Adrenal gland (tissue), 9 donors: ENCODE measurements at regions not wholly inside any gene's neighbourhood (a gene's known extent, or its start where the extent isn't known, plus 50 kb on each side); places are given as distances from the start of the nearest gene placed in this dataset.

Experiments used
- DNase-seq, 7 donors: peaks; one replicate each; pipeline ENCODE4 v3.0.0-alpha.2; 2019 to 2020
- H3K27ac ChIP-seq, 5 donors: fragments of 200-600 bp; sonication (generic) in 4 of 5; 1 replicate in 3 of 5; 2 replicates in 2 of 5; pipeline versions ENCODE4 v1.5.1 to v1.8.0; 2016 to 2020; ENCODE audit warnings: mild to moderate bottlenecking in 1 of 5
- H3K27me3 ChIP-seq: fragments of 200-600 bp; 2 replicates; pipeline ENCODE4 v1.8.0; 2021
- H3K36me3 ChIP-seq, 2 donors: fragments of 200-600 bp; replicated peaks in 1 of 2; 1 replicate in 1 of 2; 2 replicates in 1 of 2; pipeline versions ENCODE4 v1.5.1 to v1.8.0; 2018 to 2022
- H3K4me1 ChIP-seq, 2 donors: fragments of 200-600 bp; replicated peaks in 1 of 2; 1 replicate in 1 of 2; 2 replicates in 1 of 2; pipeline versions ENCODE4 v1.5.1 to v1.8.0; 2018 to 2021
- H3K4me3 ChIP-seq, 4 donors: fragments of 200-600 bp; sonication (generic) in 3 of 4; one replicate each; pipeline ENCODE4 v1.5.1; 2016 to 2018
- H3K9me3 ChIP-seq, 3 donors: fragments of 200-600 bp; sonication (generic) in 1 of 3; replicated peaks in 1 of 3; 1 replicate in 2 of 3; 2 replicates in 1 of 3; pipeline versions ENCODE4 v1.5.1 to v1.8.0; 2016 to 2021
- CTCF ChIP-seq, 6 experiments: fragments of 450-650 bp in 4 of 6; fragments of 200-600 bp in 2 of 6; sonication (generic) in 1 of 6; IDR thresholded peaks; 1 replicate in 5 of 6; 2 replicates in 1 of 6; pipeline versions ENCODE4 v1.5.1 to v1.8.0; 2016 to 2021; ENCODE audit warnings: antibody characterized with exemption in 6 of 6, mild to moderate bottlenecking in 2 of 6, moderate library complexity in 1 of 6
- POLR2A ChIP-seq, 2 donors: fragments of 450-650 bp; IDR thresholded peaks; one replicate each; pipeline ENCODE4 v1.6.1; 2017; ENCODE audit warnings: antibody characterized with exemption in 2 of 2, mild to moderate bottlenecking in 2 of 2, moderate library complexity in 1 of 2
- WGBS, 4 donors: extraction: QIAGEN DNeasy Blood & Tissue Kit in 2 of 4; methylation state at CpG; one replicate each; pipeline versions ENCODE4 v1.1.5 to v1.1.7; 2013 to 2017; 5-methylcytosine and 5-hydroxymethylcytosine counted together
- intact Hi-C, 2 donors: fragments of 100-400 bp; cut with DNase I; formaldehyde crosslinking; loops; one replicate each; pipeline versions ENCODE4 v1.14.1 to v1.15.0; 2022 to 2023
- donor health status: healthy with polysubstance abuse.
- donor health status: Bipolar disorder and iron deficiency.
- donor health status: DM: yes; HTN: yes; CAD: no.
- donor health status: DM: no; HTN: no; CAD: no.
- donor health status: DM: no; HTN: no; CAD: no.

DNA sequence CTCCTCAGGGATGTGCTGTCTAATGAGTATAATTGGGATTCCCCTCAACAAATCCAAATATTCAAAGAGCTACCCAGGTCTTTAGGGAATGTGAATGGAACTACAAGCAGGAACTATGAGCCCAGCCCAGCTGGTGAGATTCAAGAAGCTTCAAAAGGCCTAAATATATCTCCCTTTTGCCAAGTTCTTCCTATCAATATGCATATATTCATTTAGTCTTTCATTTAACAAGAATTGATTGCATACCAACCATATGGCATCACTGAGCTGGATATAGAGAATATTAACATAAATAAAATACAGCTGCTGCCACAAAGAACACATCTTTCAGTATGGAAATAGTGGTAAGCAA lies 58.9 kb upstream of the PRSS23 start:
- intact Hi-C loops: no loop called here
- H3K4me1 ChIP-seq: peaks cover 31 to 59% of the 10 kb centered on the region in 2 donors
- no peaks in the 10 kb centered on the region for H3K36me3 ChIP-seq
- H3K27me3 ChIP-seq: no peaks in the 10 kb centered on the region
- no peaks in the 10 kb centered on the region for H3K9me3 ChIP-seq
- no peak for TF ChIP-seq POLR2A (IDR thresholded peaks at IDR 0.05)
- no peak for TF ChIP-seq CTCF (IDR thresholded peaks at IDR 0.05)
- no peak for DNase-seq
- no peak overlapping the region for H3K4me3 ChIP-seq
- peak overlapping the region; percentile 81 to 93 (median 90) for H3K27ac ChIP-seq

GRCh38 chr11:86740628-86741483 lies 59.5 kb upstream of the PRSS23 start:
- no peak overlapping the region for H3K4me3 ChIP-seq
- TF ChIP-seq CTCF (IDR thresholded peaks at IDR 0.05) (no peak), POLR2A (IDR thresholded peaks at IDR 0.05) (peak in 1 of 2 donors; percentile 60)
- 50 to 57% (median 56%) methylated on average over 7 of the region's 7 CpGs for WGBS, 4 donors
- H3K27me3 ChIP-seq: no peaks in the 10 kb centered on the region
- peak; percentile 56 to 92 (median 87) for DNase-seq
- H3K4me1 ChIP-seq: peaks cover 31 to 59% of the 10 kb centered on the region in 2 donors
- H3K27ac ChIP-seq: peak overlapping the region; percentile 81 to 93 (median 90)
- no peaks in the 10 kb centered on the region for H3K9me3 ChIP-seq
- H3K36me3 ChIP-seq: no peaks in the 10 kb centered on the region
- intact Hi-C loops: no loop called here

DNA sequence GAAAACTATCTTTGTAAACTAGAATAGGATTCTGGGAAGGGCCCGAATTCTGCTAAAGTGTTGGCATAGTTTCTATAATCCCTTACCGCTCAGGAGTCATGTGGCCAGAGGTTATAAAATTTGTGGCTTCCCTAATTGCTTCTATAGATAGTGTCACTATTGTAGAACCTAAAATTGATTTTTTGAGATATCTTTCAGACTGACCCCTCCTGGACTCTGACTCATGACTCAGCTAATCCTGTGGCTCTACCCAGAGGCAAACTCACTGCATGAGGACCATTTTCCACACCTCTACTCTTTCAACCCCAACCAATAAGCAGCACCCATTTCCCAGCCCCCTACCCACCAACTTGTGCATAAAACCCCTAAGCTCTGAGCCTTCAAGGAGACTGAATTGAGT lies 61.8 kb upstream of the PRSS23 start:
- peaks cover 25 to 52% of the 10 kb centered on the region in 2 donors for H3K4me1 ChIP-seq

DNA sequence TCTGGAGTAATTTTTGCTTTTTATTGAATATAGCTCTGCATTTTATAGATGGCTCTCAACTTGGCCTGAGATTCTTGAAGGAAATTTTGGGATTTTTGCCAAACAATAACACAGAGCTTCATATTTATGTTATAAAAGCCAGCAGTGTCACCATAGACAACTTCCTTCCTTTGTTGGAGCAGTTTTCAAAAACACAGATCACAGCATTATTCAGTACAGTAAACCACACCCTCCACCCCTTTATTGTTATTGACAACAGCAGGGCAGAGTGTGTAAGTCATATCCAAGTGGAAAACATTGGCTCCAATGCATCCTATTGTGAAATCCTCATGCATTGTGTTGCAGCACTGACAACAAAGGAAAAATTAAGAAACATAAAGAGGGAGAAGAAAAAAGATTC lies 62.6 kb upstream of the PRSS23 start:
- TF ChIP-seq CTCF (IDR thresholded peaks at IDR 0.05) (no peak), POLR2A (IDR thresholded peaks at IDR 0.05) (no peak)
- Histone ChIP-seq H3K9me3 (no peaks in the 10 kb centered on the region), H3K27ac (no peak overlapping the region), H3K4me1 (peaks cover 20 to 43% of the 10 kb centered on the region in 2 donors), H3K36me3 (no peaks in the 10 kb centered on the region), H3K4me3 (no peak overlapping the region), H3K27me3 (no peaks in the 10 kb centered on the region)
- intact Hi-C loops: no loop called here
- no peak for DNase-seq

More for the DNA sequence above, 61.8 kb upstream of the PRSS23 start:
- DNase-seq: no peak
- Histone ChIP-seq H3K27me3 (no peaks in the 10 kb centered on the region), H3K4me3 (no peak overlapping the region), H3K36me3 (no peaks in the 10 kb centered on the region), H3K27ac (peak overlapping the region in 1 of 5 donors; percentile 2), H3K9me3 (no peaks in the 10 kb centered on the region)
- WGBS, 4 donors: 91 to 97% (median 92%) methylated on average over 2 of the region's 2 CpGs
- intact Hi-C loops: no loop called here
- no peak for TF ChIP-seq CTCF (IDR thresholded peaks at IDR 0.05)
- TF ChIP-seq POLR2A (IDR thresholded peaks at IDR 0.05): no peak
